ENCODE measurements at regions not wholly inside any gene's neighbourhood (a gene's known extent, or its start where the extent isn't known, plus 50 kb on each side); places are given as distances from the start of the nearest gene placed in this dataset.

GRCh38 chr7:153543232-153543631, 509.0 kb upstream of the DPP6 start:
- WGBS (ENCODE audit: insufficient coverage) = 100% methylated on average over 2 of the region's 5 CpGs
- Mint-ChIP-seq H3K9me3 (peaks cover 0 to 24% (median 8%) of the 10 kb centered on the region in 7 donors), H3K4me3 (no peak overlapping the region), H3K4me1 (no peaks in the 10 kb centered on the region), H3K36me3 (no peaks in the 10 kb centered on the region), H3K27ac (no peak overlapping the region), H3K27me3 (ENCODE audit: low read depth in 3 of 3) (no peaks in the 10 kb centered on the region)
- TF ChIP-seq CTCF (IDR thresholded peaks at IDR 0.05) = no peak
- no peak for DNase-seq
- no peaks in the 10 kb centered on the region for H3K79me2 ChIP-seq (ENCODE audit: insufficient read depth, low read length)
- H3K9ac ChIP-seq (ENCODE audit: insufficient read depth, low read length, poor library complexity, severe bottlenecking) = no peak overlapping the region
- no peak overlapping the region for H2AFZ ChIP-seq (ENCODE audit: insufficient read depth, low read depth, low read length, poor library complexity, severe bottlenecking)
- intact Hi-C loops (cut with micrococcal nuclease) = no loop called here
- H3K27me3 ChIP-seq (ENCODE audit: control insufficient read depth in 2 of 2, insufficient read depth in 2 of 2, low read length in 2 of 2) = no peaks in the 10 kb centered on the region
- no peaks in the 10 kb centered on the region for H4K20me1 ChIP-seq (ENCODE audit: insufficient read depth, low read length)
- H3K27ac ChIP-seq (ENCODE audit: low read depth in 1 of 2, low read length in 2 of 2) = no peak overlapping the region
- no peak overlapping the region for H3K4me3 ChIP-seq (replicated peaks in 1 of 3; ENCODE audit: low read depth in 2 of 3, low read length in 3 of 3)
- H3K9me3 ChIP-seq (replicated peaks in 1 of 2; ENCODE audit: control insufficient read depth in 1 of 2, insufficient read depth in 1 of 2, low read length in 2 of 2) = peaks cover 12 to 21% of the 10 kb centered on the region in 2 donors
- H3K36me3 ChIP-seq (replicated peaks in 1 of 2; ENCODE audit: control insufficient read depth in 1 of 2, insufficient read depth in 2 of 2, low read length in 2 of 2) = no peaks in the 10 kb centered on the region
- H3K4me1 ChIP-seq (ENCODE audit: control insufficient read depth in 1 of 2, insufficient read depth in 2 of 2, low read length in 2 of 2) = no peaks in the 10 kb centered on the region
- no peak overlapping the region for H3K4me2 ChIP-seq (replicated peaks; ENCODE audit: extremely low read depth, low read length, poor library complexity, severe bottlenecking)

GRCh38 chr7:153550173-153550572, 502.0 kb upstream of the DPP6 start:
- no peaks in the 10 kb centered on the region for H3K79me2 ChIP-seq (ENCODE audit: insufficient read depth, low read length)
- TF ChIP-seq CTCF (IDR thresholded peaks at IDR 0.05) = no peak
- intact Hi-C loops (cut with micrococcal nuclease) = no loop called here
- no CpG with 5 or more reads among the region's 1 CpG for WGBS (ENCODE audit: insufficient coverage)
- no peaks in the 10 kb centered on the region for H3K27me3 Mint-ChIP-seq (ENCODE audit: low read depth in 3 of 3)
- H3K27me3 ChIP-seq (ENCODE audit: control insufficient read depth in 2 of 2, insufficient read depth in 2 of 2, low read length in 2 of 2) = no peaks in the 10 kb centered on the region
- H3K9ac ChIP-seq (ENCODE audit: insufficient read depth, low read length, poor library complexity, severe bottlenecking) = no peak overlapping the region
- no peaks in the 10 kb centered on the region for H3K36me3 Mint-ChIP-seq
- H3K27ac ChIP-seq (ENCODE audit: low read depth in 1 of 2, low read length in 2 of 2) = no peak overlapping the region
- no peak overlapping the region for H3K4me3 Mint-ChIP-seq
- H3K9me3 Mint-ChIP-seq = peaks cover under 1 to 24% (median 6%) of the 10 kb centered on the region in 7 donors
- no peak overlapping the region for H3K4me3 ChIP-seq (replicated peaks in 1 of 3; ENCODE audit: low read depth in 2 of 3, low read length in 3 of 3)
- H3K27ac Mint-ChIP-seq = no peak overlapping the region
- H3K4me2 ChIP-seq (replicated peaks; ENCODE audit: extremely low read depth, low read length, poor library complexity, severe bottlenecking) = no peak overlapping the region
- peaks cover 29 to 31% of the 10 kb centered on the region in 2 donors for H3K9me3 ChIP-seq (replicated peaks in 1 of 2; ENCODE audit: control insufficient read depth in 1 of 2, insufficient read depth in 1 of 2, low read length in 2 of 2)
- DNase-seq = no peak
- H3K4me1 ChIP-seq (ENCODE audit: control insufficient read depth in 1 of 2, insufficient read depth in 2 of 2, low read length in 2 of 2) = no peaks in the 10 kb centered on the region
- no peaks in the 10 kb centered on the region for H4K20me1 ChIP-seq (ENCODE audit: insufficient read depth, low read length)
- no peak overlapping the region for H2AFZ ChIP-seq (ENCODE audit: insufficient read depth, low read depth, low read length, poor library complexity, severe bottlenecking)
- no peaks in the 10 kb centered on the region for H3K36me3 ChIP-seq (replicated peaks in 1 of 2; ENCODE audit: control insufficient read depth in 1 of 2, insufficient read depth in 2 of 2, low read length in 2 of 2)
- H3K4me1 Mint-ChIP-seq = no peaks in the 10 kb centered on the region

Measured in CD14-positive monocyte (primary cell).